ENCODE measurements at regions not wholly inside any gene's neighbourhood (a gene's known extent, or its start where the extent isn't known, plus 50 kb on each side); places are given as distances from the start of the nearest gene placed in this dataset.

DNA sequence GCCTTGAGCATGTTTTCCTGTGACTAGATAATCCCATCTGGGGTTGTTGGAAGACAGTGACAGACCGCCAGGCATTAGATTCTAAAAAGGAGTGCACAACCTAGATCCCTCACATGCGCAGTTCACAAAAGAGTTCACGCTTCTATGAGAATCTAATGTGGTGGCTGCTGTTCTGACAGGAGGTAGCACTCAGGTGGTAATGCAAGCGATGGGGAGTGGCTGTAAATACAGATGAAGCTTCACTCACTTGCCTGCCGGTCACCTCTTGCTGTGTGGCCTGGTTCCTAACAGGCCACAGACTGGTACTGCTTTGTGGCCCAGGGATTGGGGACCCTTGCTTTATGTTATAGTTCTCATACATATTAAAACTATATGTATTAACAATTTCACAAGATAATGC is 81.9 kb upstream of the TMLHE start:
- H3K4me3 ChIP-seq (ENCODE audit: low read depth, low read length) = no peak overlapping the region
- TF ChIP-seq, protein P1, sequence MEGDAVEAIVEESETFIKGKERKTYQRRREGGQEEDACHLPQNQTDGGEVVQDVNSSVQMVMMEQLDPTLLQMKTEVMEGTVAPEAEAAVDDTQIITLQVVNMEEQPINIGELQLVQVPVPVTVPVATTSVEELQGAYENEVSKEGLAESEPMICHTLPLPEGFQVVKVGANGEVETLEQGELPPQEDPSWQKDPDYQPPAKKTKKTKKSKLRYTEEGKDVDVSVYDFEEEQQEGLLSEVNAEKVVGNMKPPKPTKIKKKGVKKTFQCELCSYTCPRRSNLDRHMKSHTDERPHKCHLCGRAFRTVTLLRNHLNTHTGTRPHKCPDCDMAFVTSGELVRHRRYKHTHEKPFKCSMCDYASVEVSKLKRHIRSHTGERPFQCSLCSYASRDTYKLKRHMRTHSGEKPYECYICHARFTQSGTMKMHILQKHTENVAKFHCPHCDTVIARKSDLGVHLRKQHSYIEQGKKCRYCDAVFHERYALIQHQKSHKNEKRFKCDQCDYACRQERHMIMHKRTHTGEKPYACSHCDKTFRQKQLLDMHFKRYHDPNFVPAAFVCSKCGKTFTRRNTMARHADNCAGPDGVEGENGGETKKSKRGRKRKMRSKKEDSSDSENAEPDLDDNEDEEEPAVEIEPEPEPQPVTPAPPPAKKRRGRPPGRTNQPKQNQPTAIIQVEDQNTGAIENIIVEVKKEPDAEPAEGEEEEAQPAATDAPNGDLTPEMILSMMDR (IDR thresholded peaks at IDR 0.05; ENCODE audit: insufficient read depth, low read depth, low read length) = no peak
- DNase-seq (ENCODE audit: low read depth) = no peak

DNA sequence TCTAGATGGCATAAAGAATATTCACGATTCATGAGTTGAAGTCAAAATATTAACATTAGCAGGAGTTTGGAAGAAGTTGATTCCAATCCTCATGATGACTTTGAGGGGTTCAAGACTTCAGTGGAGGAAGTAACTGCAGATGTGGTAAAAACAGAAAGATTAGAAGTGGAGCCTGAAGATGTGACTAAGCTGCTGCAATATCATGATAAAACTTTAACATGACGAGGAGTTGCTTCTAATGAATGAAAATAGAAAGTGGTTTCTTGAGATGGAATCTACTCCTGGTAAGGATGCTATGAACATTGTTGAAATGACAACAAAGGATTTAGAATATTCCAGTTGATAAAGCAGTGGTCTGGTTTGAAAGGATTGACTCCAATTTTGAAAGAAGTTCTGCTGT is 70.1 kb upstream of the TMLHE start:
- H3K4me3 ChIP-seq (ENCODE audit: low read depth, low read length) = no peak overlapping the region
- DNase-seq (ENCODE audit: low read depth) = no peak
- TF ChIP-seq, protein P1 (IDR thresholded peaks at IDR 0.05; ENCODE audit: insufficient read depth, low read depth, low read length) = no peak

DNA sequence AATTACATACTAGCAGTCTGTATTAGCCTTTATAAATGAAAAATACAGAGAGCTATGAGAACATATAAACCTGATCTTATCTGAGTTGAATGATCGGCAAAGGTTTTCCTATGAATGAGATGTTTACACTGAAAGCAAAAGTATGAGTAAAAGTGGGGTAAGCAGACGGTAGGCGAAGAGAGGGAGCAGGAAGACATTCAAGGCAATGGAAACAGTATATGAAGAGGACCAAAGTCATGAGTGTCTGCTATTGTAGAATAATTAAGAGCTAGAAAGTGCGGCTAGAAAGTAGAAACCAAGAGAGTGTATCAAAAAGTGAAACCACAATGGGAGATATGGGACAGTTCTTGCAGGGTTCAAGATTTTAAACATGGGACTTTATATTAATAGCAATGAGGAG is 67.0 kb upstream of the TMLHE start:
- no peak overlapping the region for H3K4me3 ChIP-seq (ENCODE audit: low read depth, low read length)
- no peak for DNase-seq (ENCODE audit: low read depth)
- TF ChIP-seq, protein P1 (IDR thresholded peaks at IDR 0.05; ENCODE audit: insufficient read depth, low read depth, low read length) = no peak

DNA sequence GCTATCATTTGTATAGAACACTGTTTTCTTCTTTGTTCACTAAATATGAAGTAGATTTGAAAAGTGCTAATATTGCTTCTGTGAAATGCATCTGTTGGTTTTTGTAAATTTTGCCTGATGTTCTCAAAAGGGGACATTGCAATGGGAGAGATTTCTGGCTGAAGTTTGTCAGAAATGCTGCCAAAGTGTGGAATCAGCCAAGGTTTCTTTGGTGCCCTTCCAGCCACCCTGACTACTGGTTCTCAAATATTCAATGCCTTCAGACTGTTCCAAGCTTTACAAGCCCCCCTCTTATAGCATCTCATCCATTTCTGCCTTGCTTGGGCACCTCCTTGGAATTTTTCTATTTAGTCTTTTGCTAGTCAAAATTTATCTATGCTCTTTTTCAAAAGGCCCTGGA is 60.6 kb upstream of the TMLHE start:
- H3K4me3 ChIP-seq (ENCODE audit: low read depth, low read length) = no peak overlapping the region
- DNase-seq (ENCODE audit: low read depth) = no peak
- TF ChIP-seq, protein P1 (IDR thresholded peaks at IDR 0.05; ENCODE audit: insufficient read depth, low read depth, low read length) = no peak

DNA sequence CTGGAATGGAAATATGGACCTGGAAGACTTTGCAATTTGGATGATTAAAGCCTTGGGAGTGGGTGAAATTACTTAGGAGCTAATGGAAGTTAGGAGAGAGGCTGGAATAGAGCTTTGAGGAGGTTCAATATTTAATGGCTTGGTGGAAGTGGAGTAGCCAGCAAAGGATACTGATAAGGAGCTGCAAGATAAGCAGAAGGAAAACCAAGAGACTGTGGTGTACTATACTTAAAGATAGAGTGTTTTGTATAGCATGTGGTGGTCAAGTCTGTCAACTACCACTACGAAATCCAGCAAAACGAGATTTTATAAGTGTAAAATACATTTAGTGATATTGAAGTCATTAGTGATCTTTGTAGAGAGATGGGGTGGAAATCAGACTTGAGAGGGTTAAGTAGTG is 54.0 kb upstream of the TMLHE start:
- TF ChIP-seq, protein P1 (IDR thresholded peaks at IDR 0.05; ENCODE audit: insufficient read depth, low read depth, low read length) = no peak
- no peak overlapping the region for H3K4me3 ChIP-seq (ENCODE audit: low read depth, low read length)
- DNase-seq (ENCODE audit: low read depth) = no peak
